NCI-H2107 treated with DMSO at 0.1 percent for 48 hours (cell line): ENCODE measurements at regions not wholly inside any gene's neighbourhood (a gene's known extent, or its start where the extent isn't known, plus 50 kb on each side); places are given as distances from the start of the nearest gene placed in this dataset.

Experiments
- DNase-seq: peaks from one replicate; lab custom pipeline; 2025; ENCODE audit not compliant: unreplicated experiment; lab: John Stamatoyannopoulos, UW

- no peak for DNase-seq
These were observed 144.7 kb upstream of the COPS8 start for GRCh38 chr2:236940916-236941520.

DNA sequence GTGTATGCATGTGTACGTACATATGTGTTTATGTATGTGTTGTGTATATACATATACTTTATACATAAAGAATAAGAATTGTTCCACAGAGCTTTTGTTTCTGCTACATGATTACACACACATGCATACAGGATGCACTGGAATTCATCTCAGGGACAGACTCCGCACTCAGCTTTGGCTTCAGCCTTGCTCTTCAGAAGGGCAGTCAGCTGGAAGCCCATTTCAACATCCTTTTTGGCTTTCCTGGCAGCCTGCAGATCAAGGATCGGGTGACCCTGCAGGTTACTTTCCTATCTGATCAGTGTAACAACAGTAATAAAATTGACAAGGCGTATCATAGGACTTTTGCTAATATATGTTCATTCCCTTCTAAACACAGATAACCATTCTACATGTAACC lies 144.1 kb upstream of the COPS8 start:
- no peak for DNase-seq

DNA sequence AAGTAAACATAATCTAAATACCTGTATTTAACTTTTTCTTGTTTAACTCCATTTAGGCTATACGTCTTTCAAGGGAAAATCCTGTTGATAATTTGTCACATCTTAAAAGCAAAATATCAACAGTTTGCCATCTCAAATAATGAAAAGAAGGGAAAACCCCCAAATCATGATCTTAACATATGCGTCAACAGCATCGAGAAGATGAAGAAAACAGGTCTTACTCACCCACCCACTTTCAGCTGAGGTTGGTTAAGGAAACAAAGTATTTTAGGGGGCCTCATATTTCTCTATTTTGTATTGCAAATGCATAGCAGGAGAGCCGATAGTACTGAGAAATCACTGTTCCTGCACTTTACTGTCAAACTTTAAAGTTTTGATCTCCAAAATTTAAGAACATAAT lies 143.1 kb upstream of the COPS8 start:
- no peak for DNase-seq

DNA sequence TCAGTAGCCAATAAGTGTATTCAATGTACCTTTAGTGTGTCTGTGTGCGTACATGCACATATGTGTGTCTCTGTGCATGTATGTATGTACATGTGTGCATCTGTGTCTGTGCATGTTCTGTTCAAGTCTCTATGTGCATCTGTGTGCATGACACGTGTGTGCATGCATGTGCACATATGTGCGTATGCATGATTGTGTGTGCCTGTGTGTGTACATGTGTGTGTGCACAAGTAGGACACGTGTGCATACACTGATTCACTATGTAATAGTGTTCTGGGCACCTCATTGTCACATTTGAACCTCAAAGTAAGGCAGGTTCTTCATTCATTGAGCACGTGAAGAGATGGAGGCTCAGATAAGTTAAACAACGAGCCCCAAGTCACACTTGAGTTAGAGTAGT lies 142.6 kb upstream of the COPS8 start:
- DNase-seq = no peak

- no peak for DNase-seq
These were observed 141.7 kb upstream of the COPS8 start for GRCh38 chr2:236943841-236944513.

DNA sequence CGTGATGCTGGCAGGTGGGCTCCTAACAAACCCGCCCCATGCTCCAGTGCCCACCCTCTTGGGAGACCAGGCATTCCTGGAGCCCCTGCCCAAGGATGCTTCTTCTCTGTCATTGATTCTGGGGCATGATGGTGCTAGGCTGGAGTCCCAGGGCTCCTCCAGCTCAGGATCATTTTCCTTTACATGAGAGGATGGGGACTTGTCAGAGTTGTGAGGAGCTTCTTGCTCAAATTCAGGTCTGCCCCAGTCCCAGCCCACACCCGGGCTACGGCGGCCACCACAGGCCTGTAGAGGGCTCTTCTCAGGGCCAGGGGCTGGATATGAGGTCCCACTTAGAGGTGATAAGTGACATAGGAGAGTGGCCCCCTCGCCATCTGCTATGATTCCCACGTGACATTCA lies 141.1 kb upstream of the COPS8 start:
- DNase-seq = no peak

DNA sequence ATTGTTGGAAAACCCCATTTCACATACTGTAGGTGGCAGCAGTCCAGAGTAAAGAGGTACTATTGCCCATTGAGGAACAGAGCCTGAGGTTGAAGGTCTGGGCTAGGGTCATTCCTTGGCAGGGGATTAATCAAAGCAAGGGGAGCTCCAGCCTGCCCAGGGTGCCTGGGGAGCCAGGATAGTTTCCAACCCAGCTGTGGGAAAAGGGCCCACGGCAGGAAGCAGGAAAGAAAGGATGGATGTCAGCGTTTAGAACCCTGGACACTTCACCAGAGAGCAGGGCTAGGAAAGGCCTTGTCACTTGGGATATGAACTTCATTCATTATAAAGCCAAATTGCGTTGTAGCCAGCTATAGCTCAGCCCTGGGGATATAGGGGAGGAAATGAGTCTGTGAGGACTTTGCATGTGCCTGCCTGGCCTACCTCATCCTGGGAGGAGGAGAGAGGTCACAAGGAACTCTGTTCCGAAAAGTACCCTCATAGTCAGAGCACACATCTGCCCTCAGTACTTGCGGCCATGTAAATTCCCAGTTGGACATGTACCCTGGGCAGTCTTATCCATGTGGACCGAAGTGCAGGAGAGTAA lies 140.2 kb upstream of the COPS8 start:
- DNase-seq = no peak

DNA sequence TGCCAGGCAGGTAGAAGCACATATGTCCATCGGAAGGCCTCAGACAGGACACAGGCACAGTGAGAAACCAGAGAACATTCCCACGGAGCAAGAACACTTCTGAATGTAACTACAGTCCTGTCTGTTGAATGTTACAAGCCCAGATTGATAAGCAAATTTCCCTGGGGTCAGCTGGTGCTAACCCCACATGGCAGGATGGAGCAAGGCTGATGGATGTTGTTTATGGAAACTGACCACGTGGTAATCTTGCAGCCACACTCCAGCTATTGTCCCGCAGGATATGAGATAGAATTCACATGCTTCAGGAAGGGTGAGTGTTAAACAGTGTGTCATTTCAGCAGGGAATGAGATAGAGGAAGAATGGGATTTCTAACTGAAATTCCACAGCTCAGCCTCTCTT lies 138.8 kb upstream of the COPS8 start:
- DNase-seq = no peak

DNA sequence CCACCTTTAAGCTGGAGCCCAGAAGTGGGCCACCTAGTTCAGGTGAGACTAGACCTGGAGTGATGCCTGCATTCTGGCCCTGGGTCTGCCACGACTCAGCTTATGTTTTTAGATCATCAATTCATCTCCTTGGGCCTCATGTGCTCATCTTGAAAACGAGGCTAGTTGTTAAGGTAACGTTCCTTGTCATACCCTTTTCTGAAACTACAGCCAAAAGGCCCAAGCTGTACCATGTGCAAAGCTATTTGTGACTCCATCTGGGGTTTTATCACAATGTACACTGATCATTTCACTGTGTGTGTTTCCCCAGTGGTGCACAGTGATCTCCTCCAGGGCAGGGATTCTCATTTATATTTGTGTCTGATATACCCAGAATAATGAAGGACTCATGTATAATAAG lies 138.4 kb upstream of the COPS8 start:
- DNase-seq = no peak

DNA sequence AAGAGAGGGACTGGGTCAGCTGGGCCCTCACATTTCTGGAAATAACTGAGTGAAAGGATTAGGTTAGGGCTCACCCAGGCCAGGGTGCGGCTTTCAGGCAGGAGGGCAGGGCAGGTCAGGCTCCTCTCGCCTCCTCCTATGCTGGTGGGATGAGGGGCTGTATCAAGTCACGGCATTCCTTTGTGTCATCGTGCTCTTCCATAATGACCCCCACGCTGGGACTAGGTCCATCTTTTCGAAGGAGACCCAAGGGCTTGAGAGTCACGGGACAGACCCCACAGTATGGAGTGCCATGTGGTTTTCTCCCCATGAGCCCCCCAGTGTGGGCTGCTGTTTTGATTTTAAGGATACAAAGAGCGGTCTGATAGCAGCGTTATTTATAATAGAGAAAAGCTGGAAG lies 137.8 kb upstream of the COPS8 start:
- no peak for DNase-seq

DNA sequence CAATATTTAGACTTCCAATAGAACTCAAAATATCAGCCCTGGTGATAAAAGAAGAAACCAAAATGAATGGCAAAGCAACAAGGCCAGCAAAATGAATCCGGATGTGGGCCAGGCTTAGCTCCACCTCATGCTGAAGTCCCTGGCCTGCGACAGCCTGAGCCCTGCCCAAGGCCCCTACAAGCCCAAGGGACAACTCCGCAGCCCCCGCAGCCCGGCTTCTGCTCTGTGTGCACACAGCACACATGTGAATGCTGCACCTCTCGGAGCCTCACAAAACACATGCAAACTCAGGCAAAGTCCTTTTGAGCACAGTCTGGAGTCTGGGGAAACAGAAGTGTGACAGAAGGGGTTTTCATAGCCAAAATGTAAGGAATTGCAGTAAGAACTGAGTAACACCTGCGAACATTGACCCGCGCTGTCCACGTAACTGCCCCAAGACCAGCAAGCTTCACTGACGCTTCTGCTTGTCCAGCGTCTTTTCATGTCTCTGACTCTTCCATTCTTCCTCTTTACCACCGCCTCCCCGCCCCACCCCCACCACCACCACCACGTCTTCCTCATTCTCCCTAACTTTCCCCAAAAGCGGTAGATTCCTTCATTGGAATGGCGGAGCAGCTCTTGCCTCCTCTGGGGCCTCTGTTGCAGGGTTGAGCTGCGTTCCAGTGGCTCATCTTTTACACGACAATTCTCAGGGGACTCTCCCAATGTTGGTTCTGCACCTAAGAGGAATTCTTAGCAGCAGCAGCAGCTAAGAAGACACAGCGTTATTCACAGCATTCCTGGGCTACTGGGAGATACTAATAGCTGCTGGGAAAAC lies 136.4 kb upstream of the COPS8 start:
- no peak for DNase-seq

GRCh38 chr2:236951830-236952475 lies 133.7 kb upstream of the COPS8 start:
- no peak for DNase-seq

- DNase-seq = no peak
These were observed 131.0 kb upstream of the COPS8 start for GRCh38 chr2:236954641-236955040.

DNA sequence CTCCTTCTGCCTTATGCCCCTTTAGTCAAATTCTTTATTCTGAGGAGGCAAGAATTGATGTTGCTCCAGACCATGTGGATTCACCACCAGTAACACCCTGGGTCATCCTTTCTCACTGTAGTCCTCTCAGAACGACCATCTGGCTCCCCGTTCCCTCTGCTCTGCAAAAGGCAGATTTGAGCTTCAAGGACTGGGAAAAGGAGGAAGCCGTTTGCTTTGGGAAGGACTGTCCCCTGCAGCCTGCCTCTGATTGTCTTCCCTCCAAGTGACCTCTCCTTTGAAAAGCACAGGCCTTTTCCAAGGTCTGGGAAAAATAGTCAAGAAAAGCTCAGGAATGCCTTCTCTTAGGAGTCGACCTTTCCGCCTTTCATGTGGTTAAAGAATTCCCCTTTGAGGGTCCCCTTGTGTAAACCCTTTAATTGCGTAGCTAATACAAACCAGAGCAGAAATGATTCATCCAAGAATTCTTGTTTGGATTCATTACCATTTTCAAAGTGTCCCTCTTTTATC lies 130.1 kb upstream of the COPS8 start:
- no peak for DNase-seq

DNA sequence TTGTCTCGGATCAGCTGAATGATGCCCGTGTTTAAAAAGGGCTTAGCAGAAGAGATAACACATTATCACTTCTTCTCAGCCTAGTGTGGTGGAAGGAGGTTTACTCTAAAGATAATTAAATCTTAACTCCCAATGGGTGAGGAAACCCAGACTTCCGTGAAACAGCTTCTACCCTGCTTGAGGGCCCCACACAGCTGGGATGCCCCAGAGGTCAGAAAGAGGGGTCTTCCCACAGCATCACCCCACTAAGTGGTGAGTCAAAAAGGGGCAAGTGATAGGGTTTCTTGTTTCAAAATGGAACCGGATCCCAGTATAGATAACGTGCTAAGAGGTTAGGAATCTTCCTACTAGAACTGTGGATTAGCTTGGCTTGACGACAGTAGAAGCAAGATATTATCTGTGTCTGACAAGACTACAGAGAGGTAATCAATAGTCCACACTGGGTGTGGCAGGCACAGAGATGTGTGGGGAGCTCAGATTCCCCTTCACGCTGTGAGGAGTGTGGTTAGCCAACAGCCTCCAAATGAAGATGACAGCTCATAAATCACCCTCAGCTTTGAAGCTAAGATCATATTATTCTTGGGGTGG lies 129.6 kb upstream of the COPS8 start:
- DNase-seq = no peak

DNA sequence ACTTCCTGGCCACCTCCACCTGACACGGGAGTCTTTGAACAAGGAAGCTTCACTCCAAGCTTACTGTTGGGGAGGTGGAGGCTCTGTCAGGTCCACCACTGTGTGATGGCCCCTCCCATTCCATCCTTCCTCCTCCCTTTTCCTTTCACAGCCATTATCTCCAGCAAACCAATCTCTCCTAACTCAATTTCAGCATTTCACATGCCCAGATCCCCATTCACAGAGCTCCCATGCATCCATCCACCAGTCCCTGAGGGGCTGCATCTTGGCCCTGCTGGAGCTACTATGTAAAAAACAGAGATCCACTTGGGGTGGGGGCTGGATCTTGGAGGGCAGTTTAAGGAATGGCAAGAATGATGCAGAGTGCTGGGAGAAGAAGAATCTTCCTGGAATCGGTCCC lies 129.0 kb upstream of the COPS8 start:
- DNase-seq = no peak

DNA sequence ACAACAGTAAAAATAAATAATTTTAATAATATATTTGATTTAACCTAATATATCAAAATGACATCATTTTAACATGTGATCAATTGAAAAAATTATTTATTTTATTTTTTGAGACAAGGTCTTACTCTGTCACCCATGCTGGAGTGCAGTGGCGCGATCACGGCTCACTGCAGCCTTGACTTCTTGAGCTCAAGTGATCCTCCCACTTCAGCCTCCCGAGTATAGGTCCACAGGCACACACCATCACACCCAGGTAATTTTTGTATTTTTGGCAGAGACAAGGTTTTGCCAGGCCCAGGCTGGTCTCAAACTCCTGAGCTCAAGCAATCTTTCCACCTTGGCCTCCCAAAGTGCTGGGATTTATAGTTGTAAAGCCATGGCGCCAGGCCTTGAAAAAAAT lies 126.7 kb upstream of the COPS8 start:
- no peak for DNase-seq

DNA sequence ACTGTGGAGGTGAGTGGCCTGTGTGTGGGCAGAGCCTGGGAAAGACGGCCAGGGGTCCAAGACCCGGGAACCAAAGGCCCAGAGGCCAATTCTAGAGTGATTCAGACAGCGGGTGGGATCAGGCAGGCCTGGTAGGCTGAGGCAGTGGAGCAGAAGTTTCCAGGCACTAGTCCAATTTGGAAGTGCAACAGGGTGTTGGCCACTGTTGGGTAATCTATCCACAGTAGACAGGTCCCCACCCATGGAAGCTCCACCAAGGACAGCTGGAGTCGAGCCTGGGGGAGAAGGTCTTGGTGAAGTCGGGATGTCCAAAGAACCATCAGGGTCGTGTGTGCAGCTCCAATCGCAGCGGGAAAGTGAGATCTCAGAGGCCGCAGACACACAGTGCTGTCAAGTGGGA lies 125.8 kb upstream of the COPS8 start:
- no peak for DNase-seq

GRCh38 chr2:236960531-236960930 lies 125.2 kb upstream of the COPS8 start:
- DNase-seq = no peak

DNA sequence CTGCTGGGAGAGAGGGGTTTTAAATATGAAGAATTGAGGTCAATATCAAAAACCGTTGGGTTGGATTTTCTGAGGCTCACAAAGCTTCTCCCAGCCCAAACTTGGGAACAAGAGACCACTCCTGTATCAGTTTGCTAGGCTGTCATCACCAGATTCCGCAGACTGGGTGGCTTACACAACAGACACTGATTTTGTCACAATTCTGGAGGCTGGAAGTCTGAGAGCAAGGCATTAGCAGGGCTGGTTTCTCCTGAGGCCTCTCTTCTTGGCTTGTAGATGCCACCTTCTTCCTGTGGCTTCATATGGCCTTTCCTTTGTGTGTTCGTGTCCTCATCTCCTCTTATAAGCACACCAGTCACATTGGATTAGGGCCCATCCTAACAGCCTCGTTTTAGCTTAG lies 122.9 kb upstream of the COPS8 start:
- DNase-seq = no peak

DNA sequence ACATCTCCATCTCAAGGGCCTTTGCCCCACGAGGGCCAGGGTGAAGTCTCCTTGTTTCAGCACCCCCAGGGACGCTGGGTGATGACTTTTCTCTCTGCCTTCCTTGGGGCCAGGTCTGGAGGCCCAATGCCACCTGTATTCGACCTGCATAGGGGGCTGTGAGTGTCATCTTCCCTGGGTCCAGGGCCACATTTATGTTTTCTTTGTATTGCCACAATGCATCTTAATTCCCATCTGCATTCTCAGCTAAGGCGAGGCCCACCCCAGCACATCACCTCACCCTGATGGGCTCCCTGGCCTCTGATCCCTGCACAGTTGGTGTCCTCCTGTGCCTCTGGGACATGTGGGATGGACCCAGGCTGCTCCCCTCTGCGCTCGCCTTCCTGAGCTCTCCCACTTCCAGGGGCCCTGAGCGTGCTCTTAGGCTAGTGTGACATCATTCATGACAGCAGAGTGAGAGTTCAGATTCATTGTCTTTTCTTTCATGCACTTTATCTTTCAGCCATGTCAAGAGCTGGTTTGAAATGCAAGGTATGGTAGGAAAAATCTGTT lies 122.0 kb upstream of the COPS8 start:
- DNase-seq = no peak
